ENCODE measurements at regions not wholly inside any gene's neighbourhood (a gene's known extent, or its start where the extent isn't known, plus 50 kb on each side); places are given as distances from the start of the nearest gene placed in this dataset.

DNA sequence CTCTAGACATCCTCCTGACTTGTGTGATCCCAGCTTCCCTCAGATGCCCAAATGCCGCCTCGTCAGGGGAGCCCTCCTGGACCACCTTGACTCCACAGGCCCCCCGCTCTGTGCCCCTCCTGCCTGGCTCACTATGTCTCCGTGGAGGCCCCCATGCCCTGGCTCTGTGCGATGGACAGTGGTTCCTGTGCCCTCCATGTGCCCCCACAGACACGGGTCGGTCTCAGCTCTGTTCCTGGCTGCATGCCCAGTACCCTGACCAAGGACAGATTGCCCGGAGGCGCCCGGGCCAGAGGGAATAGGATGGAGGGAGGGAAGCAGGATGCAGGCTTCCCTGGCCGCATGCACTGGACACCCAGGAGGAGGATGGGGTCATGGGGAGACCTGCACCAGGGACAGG, 1274.6 kb downstream of the BRD1 start:
- H3K9me3 ChIP-seq: no peaks in the 10 kb centered on the region
- no peak overlapping the region for H3K27ac ChIP-seq
- H3K4me3 ChIP-seq: no peak overlapping the region
- H3K4me1 ChIP-seq: no peaks in the 10 kb centered on the region
- no peaks in the 10 kb centered on the region for H3K36me3 ChIP-seq (ENCODE audit: insufficient read depth in 1 of 2, low read depth in 1 of 2)
- no peak for ATAC-seq
- TF ChIP-seq CTCF (IDR thresholded peaks at IDR 0.05): no peak
- WGBS, 3 donors: 45 to 61% (median 49%) methylated on average over 11 of the region's 11 CpGs
- DNase-seq: no peak
- peaks cover 0 to 5% (median 4%) of the 10 kb centered on the region in 3 donors for H3K27me3 ChIP-seq (ENCODE audit: insufficient read depth in 3 of 3, low read length in 2 of 3)
- intact Hi-C loops (cut with DNase I): no loop called here

GRCh38 chr22:48551716-48552268, 1275.9 kb downstream of the BRD1 start:
- DNase-seq (no peak), ATAC-seq (no peak)
- Histone ChIP-seq H3K9me3 (no peaks in the 10 kb centered on the region), H3K4me1 (no peaks in the 10 kb centered on the region), H3K27me3 (ENCODE audit: insufficient read depth in 3 of 3, low read length in 2 of 3) (peaks cover 0 to 5% (median 4%) of the 10 kb centered on the region in 3 donors), H3K4me3 (no peak overlapping the region), H3K27ac (no peak overlapping the region), H3K36me3 (ENCODE audit: insufficient read depth in 1 of 2, low read depth in 1 of 2) (no peaks in the 10 kb centered on the region)
- intact Hi-C loops (cut with DNase I): no loop called here
- 60 to 61% (median 61%) methylated on average over 15 to 17 of the region's 17 CpGs for WGBS, 3 donors
- TF ChIP-seq CTCF (IDR thresholded peaks at IDR 0.05): no peak

DNA sequence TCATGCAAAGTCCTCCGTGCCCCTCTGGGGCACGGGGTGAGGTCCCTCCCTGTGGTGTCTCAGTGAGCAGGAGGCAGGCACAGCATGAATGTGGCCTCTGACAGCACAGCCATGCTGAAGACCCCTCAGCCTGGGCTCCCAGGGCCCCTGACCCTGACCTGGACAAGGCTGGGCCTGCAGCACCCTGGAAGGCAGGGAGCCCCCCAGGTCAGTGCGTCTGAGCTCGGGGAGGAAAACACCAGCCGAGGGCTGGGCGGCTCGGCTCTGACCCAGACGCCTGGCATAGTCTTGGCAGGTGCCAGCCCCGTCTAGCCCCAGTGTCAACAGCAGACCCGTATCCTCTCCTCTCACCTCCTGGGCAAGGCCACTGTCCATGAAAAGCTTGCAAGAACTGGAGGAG, 1276.6 kb downstream of the BRD1 start:
- H3K4me1 ChIP-seq: no peaks in the 10 kb centered on the region
- H3K36me3 ChIP-seq (ENCODE audit: insufficient read depth in 1 of 2, low read depth in 1 of 2): no peaks in the 10 kb centered on the region
- no peak for DNase-seq
- H3K27ac ChIP-seq: no peak overlapping the region
- TF ChIP-seq CTCF (IDR thresholded peaks at IDR 0.05): no peak
- no peaks in the 10 kb centered on the region for H3K9me3 ChIP-seq
- no peak for ATAC-seq
- intact Hi-C loops (cut with DNase I): no loop called here
- WGBS, 3 donors: 75 to 84% (median 81%) methylated on average over 10 of the region's 10 CpGs
- H3K4me3 ChIP-seq: no peak overlapping the region
- H3K27me3 ChIP-seq (ENCODE audit: insufficient read depth in 3 of 3, low read length in 2 of 3): peaks cover 0 to 5% (median 4%) of the 10 kb centered on the region in 3 donors

DNA sequence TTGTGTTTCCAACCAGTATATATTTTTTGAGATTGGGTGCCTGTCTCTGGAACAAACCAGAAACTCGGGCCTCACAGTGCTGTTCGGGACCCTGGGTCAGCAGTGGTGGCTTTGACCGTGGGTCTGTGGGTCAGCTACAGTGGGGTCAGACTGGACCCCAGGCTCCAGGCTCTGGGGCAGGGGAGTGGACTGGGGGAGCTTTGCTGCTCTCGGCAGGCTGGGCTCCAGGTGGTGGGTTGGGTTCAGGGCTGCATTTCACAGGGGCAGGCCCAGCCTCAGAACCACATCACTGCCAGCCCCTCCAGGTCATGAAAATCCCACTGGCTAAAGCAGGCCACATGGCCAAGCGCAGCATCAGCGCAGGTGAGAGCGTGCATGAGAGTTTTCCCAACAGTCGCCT, 1279.3 kb downstream of the BRD1 start:
- no peak overlapping the region for H3K27ac ChIP-seq
- TF ChIP-seq CTCF (IDR thresholded peaks at IDR 0.05): no peak
- no peak for ATAC-seq
- no peaks in the 10 kb centered on the region for H3K4me1 ChIP-seq
- DNase-seq: no peak
- H3K9me3 ChIP-seq: no peaks in the 10 kb centered on the region
- intact Hi-C loops (cut with DNase I): no loop called here
- H3K27me3 ChIP-seq (ENCODE audit: insufficient read depth in 3 of 3, low read length in 2 of 3): peaks cover 0 to 5% (median 4%) of the 10 kb centered on the region in 3 donors
- H3K36me3 ChIP-seq (ENCODE audit: insufficient read depth in 1 of 2, low read depth in 1 of 2): no peaks in the 10 kb centered on the region
- H3K4me3 ChIP-seq: no peak overlapping the region
- WGBS, 3 donors: 90 to 93% (median 91%) methylated on average over 8 of the region's 8 CpGs

GRCh38 chr22:48547971-48548370, 1279.7 kb downstream of the BRD1 start:
- Histone ChIP-seq H3K27me3 (ENCODE audit: insufficient read depth in 3 of 3, low read length in 2 of 3) (peaks cover 0 to 5% (median 4%) of the 10 kb centered on the region in 3 donors), H3K27ac (no peak overlapping the region), H3K4me1 (no peaks in the 10 kb centered on the region), H3K9me3 (no peaks in the 10 kb centered on the region), H3K4me3 (no peak overlapping the region), H3K36me3 (ENCODE audit: insufficient read depth in 1 of 2, low read depth in 1 of 2) (no peaks in the 10 kb centered on the region)
- ATAC-seq (no peak), DNase-seq (no peak)
- no peak for TF ChIP-seq CTCF (IDR thresholded peaks at IDR 0.05)
- 54 to 62% (median 59%) methylated on average over 13 of the region's 13 CpGs for WGBS, 3 donors
- intact Hi-C loops (cut with DNase I): no loop called here

All from psoas muscle (tissue), 7 donors.